Stimulated activated CD4-positive, alpha-beta T cell treated with anti-CD3 and anti-CD28 coated beads, Interleukin-12 subunit alpha, Interleukin-12 subunit beta, amount 100 ng/mL, for 48 hours (primary cell): ENCODE measurements at regions not wholly inside any gene's neighbourhood (a gene's known extent, or its start where the extent isn't known, plus 50 kb on each side); places are given as distances from the start of the nearest gene placed in this dataset.

Experiments
- DNase-seq, 3 donors: peaks; one replicate each; pipeline ENCODE4 v3.0.0-alpha.2; 2020; ENCODE audit warnings: low read depth in 2 of 3, low spot score in 1 of 3

GRCh38 chr6:40313582-40313981, 273.6 kb downstream of the LRFN2 start:
- DNase-seq: no peak

- no peak for DNase-seq
These were observed 274.8 kb downstream of the LRFN2 start for GRCh38 chr6:40312213-40313015.

- DNase-seq: peak; percentile 31 to 73 (median 41)
These were observed 278.4 kb downstream of the LRFN2 start for GRCh38 chr6:40308533-40309306.

- DNase-seq: no peak
These were observed 279.5 kb downstream of the LRFN2 start for GRCh38 chr6:40307712-40308111.

GRCh38 chr6:40302856-40303454, 284.2 kb downstream of the LRFN2 start:
- no peak for DNase-seq

- no peak for DNase-seq
These were observed 287.5 kb downstream of the LRFN2 start for GRCh38 chr6:40299681-40300080.

- DNase-seq: no peak
These were observed 289.0 kb downstream of the LRFN2 start for GRCh38 chr6:40298207-40298606.

- no peak for DNase-seq
These were observed 291.8 kb downstream of the LRFN2 start for GRCh38 chr6:40295251-40295950.

- DNase-seq: no peak
These were observed 293.5 kb downstream of the LRFN2 start for GRCh38 chr6:40293460-40294185.

GRCh38 chr6:40293060-40293459, 294.1 kb downstream of the LRFN2 start:
- DNase-seq: no peak

GRCh38 chr6:40290816-40291215, 296.3 kb downstream of the LRFN2 start:
- DNase-seq: no peak

- DNase-seq: no peak
These were observed 298.2 kb downstream of the LRFN2 start for GRCh38 chr6:40288919-40289318.

GRCh38 chr6:40287296-40287850, 299.8 kb downstream of the LRFN2 start:
- no peak for DNase-seq

GRCh38 chr6:40286721-40287120, 300.4 kb downstream of the LRFN2 start:
- no peak for DNase-seq

GRCh38 chr6:40285996-40286395, 301.2 kb downstream of the LRFN2 start:
- DNase-seq: no peak

- DNase-seq: no peak
These were observed 301.6 kb downstream of the LRFN2 start for GRCh38 chr6:40285535-40285934.

GRCh38 chr6:40282986-40283385, 304.2 kb downstream of the LRFN2 start:
- DNase-seq: no peak

- DNase-seq: no peak
These were observed 305.8 kb downstream of the LRFN2 start for GRCh38 chr6:40281402-40281801.

GRCh38 chr6:40280231-40280630, 306.9 kb downstream of the LRFN2 start:
- DNase-seq: no peak

- no peak for DNase-seq
These were observed 311.0 kb downstream of the LRFN2 start for GRCh38 chr6:40276141-40276540.
